ENCODE measurements at regions not wholly inside any gene's neighbourhood (a gene's known extent, or its start where the extent isn't known, plus 50 kb on each side); places are given as distances from the start of the nearest gene placed in this dataset.
A peak's percentile ranks its signal among the peaks of the same experiment; 100 is the strongest.

DNA sequence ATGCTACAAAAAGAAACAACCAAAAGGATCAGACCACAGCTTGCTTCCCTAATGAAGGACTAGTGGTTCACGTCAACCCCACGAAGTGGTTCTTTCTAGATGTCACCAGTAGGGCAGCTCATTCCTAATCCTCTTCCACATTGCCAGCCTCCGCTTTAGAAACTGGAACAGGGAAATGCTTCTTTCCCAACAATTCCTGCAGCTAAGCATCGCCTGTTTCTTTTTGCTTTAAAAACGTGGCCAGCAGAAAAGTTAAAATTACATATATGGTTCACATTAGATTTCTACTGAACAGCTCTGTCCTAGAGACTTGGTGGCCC, 100.2 kb downstream of the MTX3 start:
- no peak overlapping the region for H3K4ac ChIP-seq (ENCODE audit: low read depth, low read length)
- TF ChIP-seq, protein P1, sequence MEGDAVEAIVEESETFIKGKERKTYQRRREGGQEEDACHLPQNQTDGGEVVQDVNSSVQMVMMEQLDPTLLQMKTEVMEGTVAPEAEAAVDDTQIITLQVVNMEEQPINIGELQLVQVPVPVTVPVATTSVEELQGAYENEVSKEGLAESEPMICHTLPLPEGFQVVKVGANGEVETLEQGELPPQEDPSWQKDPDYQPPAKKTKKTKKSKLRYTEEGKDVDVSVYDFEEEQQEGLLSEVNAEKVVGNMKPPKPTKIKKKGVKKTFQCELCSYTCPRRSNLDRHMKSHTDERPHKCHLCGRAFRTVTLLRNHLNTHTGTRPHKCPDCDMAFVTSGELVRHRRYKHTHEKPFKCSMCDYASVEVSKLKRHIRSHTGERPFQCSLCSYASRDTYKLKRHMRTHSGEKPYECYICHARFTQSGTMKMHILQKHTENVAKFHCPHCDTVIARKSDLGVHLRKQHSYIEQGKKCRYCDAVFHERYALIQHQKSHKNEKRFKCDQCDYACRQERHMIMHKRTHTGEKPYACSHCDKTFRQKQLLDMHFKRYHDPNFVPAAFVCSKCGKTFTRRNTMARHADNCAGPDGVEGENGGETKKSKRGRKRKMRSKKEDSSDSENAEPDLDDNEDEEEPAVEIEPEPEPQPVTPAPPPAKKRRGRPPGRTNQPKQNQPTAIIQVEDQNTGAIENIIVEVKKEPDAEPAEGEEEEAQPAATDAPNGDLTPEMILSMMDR (conservative IDR thresholded peaks at IDR 0.05) = peak; percentile 65
- no peak overlapping the region for H2BK12ac ChIP-seq (ENCODE audit: insufficient read length, low read depth, low read length)
- H3K23me2 ChIP-seq (ENCODE audit: insufficient read length, low read depth, low read length, poor library complexity, severe bottlenecking) = no peaks in the 10 kb centered on the region
- peaks cover 6% of the 10 kb centered on the region for H3K9me3 ChIP-seq (ENCODE audit: control insufficient read depth, low read depth, low read length)
- Mint-ChIP-seq H3K9me3 (peaks cover 7 to 11% of the 10 kb centered on the region in 2 experiments; a peak in 4 of 5 replicates), H3K27me3 (ENCODE audit: low read depth) (no peaks in the 10 kb centered on the region; the same call in none of the 2 replicates), H3K4me1 (peaks cover 0 to 3% of the 10 kb centered on the region in 2 experiments; a peak in 2 of 4 replicates), H3K36me3 (ENCODE audit: insufficient read depth in 1 of 3, low read depth in 3 of 3) (peaks cover 0 to 6% (median 4%) of the 10 kb centered on the region in 3 experiments; a peak in 2 of 7 replicates), H3K4me3 (no peak overlapping the region), H3K27ac (no peak overlapping the region)
- H3T11ph ChIP-seq (ENCODE audit: low read length) = no peak overlapping the region
- no peak overlapping the region for H3K27ac ChIP-seq (ENCODE audit: insufficient read length, low read depth, low read length)
- no peak overlapping the region for H2BK5ac ChIP-seq (ENCODE audit: insufficient read length, low read length)
- H3K27me3 ChIP-seq (ENCODE audit: insufficient read depth, low read length) = no peaks in the 10 kb centered on the region
- H2BK15ac ChIP-seq (ENCODE audit: low read depth, low read length) = no peak overlapping the region
- WGBS (ENCODE audit: extremely low coverage, insufficient read length, low lambda C conversion rate) = no CpG with 5 or more reads among the region's 5 CpGs
- no peak overlapping the region for H4K8ac ChIP-seq (replicated peaks; ENCODE audit: insufficient read length, low read depth, low read length)
- H2BK20ac ChIP-seq (ENCODE audit: low read depth, low read length, poor library complexity, severe bottlenecking) = no peak overlapping the region
- no peak overlapping the region for H2BK120ac ChIP-seq (ENCODE audit: low read depth, low read length, poor library complexity, severe bottlenecking)
- H2AFZ ChIP-seq (ENCODE audit: low read length) = no peak overlapping the region
- no peak overlapping the region for H3K18ac ChIP-seq (ENCODE audit: insufficient read length, low read depth, low read length)
- no peak overlapping the region for H3K56ac ChIP-seq (ENCODE audit: insufficient read length, low read depth, low read length)
- H4K5ac ChIP-seq (ENCODE audit: insufficient read length, low read depth, low read length) = no peak overlapping the region
- H4K20me1 ChIP-seq (ENCODE audit: control insufficient read depth, insufficient read depth, insufficient read length) = no peaks in the 10 kb centered on the region
- no peaks in the 10 kb centered on the region for H3K79me2 ChIP-seq (ENCODE audit: insufficient read depth, low read length)
- no peak overlapping the region for H3K14ac ChIP-seq (ENCODE audit: insufficient read depth, low read length)
- H2AK5ac ChIP-seq (ENCODE audit: insufficient read length, low read length) = no peak overlapping the region
- H3K4me2 ChIP-seq (ENCODE audit: insufficient read depth, insufficient read length, low read length) = no peak overlapping the region
- no peaks in the 10 kb centered on the region for H3K4me1 ChIP-seq (ENCODE audit: insufficient read depth, low read length)
- no peak overlapping the region for H4K91ac ChIP-seq (ENCODE audit: insufficient read length, low read depth, low read length)
- H3K9ac ChIP-seq (ENCODE audit: extremely low read depth, insufficient read length, low read length) = no peak overlapping the region
- no peak for DNase-seq
- no peak overlapping the region for H3K23ac ChIP-seq (ENCODE audit: insufficient read length, low read depth, low read length)
- no peaks in the 10 kb centered on the region for H3K79me1 ChIP-seq (ENCODE audit: insufficient read depth, low read depth, low read length, poor library complexity, severe bottlenecking)
